IPS-18a (cell line): ENCODE measurements at regions not wholly inside any gene's neighbourhood (a gene's known extent, or its start where the extent isn't known, plus 50 kb on each side); places are given as distances from the start of the nearest gene placed in this dataset.
"Not testable (repeated sequence)": the region's sequence is repeated elsewhere in the genome, so short reads cannot be mapped to it uniquely, and the experiment has no call there.

ENCODE experiments used
- H3K27ac ChIP-seq: one replicate; pipeline ENCODE4 v1.5.1; 2013; ENCODE audit warnings: low read length
- H3K27me3 ChIP-seq: one replicate; pipeline ENCODE4 v1.6.1; 2013; ENCODE audit warnings: mild to moderate bottlenecking, low read length; ENCODE audit not compliant: control insufficient read depth, insufficient read depth
- H3K36me3 ChIP-seq: one replicate; pipeline ENCODE4 v1.6.1; 2013; ENCODE audit warnings: low read depth, low read length; ENCODE audit not compliant: control insufficient read depth
- H3K4me1 ChIP-seq: one replicate; pipeline ENCODE4 v1.6.1; 2013; ENCODE audit warnings: low read depth, low read length; ENCODE audit not compliant: control insufficient read depth
- H3K4me3 ChIP-seq: one replicate; pipeline ENCODE4 v1.5.1; 2013; ENCODE audit warnings: low read length
- H3K9ac ChIP-seq: one replicate; pipeline ENCODE4 v1.6.1; 2013; ENCODE audit warnings: mild to moderate bottlenecking, low read length, moderate library complexity
- H3K9me3 ChIP-seq: one replicate; pipeline ENCODE4 v1.6.1; 2013; ENCODE audit warnings: low read depth, low read length; ENCODE audit not compliant: control insufficient read depth

DNA sequence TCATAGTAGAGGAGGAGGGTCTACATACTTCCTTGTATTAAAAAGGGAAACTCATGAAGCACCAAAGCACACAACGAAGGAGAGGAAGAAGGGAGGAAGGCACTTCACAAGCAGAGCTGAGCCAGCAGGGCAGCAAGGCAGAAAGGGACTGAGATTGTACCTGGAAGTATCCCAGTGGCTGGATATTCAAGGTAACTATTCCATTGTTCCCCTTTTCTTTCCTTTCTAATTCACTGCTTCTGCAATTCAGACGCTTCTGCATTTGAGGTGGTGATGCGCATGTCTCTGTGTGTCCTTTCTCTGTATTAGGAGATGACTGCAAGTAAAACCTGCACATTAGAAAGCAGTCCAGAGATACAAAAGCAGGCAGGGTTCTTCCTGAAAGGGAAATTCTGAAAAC, 54.9 kb downstream of the UBQLN2 start:
- no peaks in the 10 kb centered on the region for H3K36me3 ChIP-seq

DNA sequence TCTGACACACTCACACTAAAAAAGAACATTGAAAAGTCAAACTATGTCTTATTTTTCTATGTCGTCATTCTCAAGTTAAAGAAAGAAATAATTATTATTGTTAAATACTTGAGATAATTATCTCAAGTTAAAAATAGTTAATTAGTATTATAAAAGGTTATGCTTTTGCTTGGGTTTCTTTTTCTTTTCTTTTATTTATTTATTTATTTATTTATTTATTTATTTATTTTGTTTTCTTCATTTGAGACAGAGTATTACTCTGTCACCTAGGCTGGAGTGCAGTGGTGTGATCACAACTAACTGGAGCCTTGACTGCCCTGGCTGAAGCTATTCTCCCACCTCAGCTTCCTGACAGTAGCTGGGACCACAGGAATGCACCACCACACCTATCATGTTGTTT, 59.9 kb downstream of the UBQLN2 start:
- H3K4me1 ChIP-seq = no peaks in the 10 kb centered on the region
- H3K9ac ChIP-seq = no peak overlapping the region
- no peak overlapping the region for H3K4me3 ChIP-seq

More for the DNA sequence above, 54.9 kb downstream of the UBQLN2 start:
- Histone ChIP-seq H3K27ac (no peak overlapping the region), H3K4me1 (no peaks in the 10 kb centered on the region), H3K9me3 (peaks cover 16% of the 10 kb centered on the region), H3K4me3 (peak overlapping the region; percentile 34), H3K9ac (no peak overlapping the region), H3K27me3 (no peaks in the 10 kb centered on the region)

DNA sequence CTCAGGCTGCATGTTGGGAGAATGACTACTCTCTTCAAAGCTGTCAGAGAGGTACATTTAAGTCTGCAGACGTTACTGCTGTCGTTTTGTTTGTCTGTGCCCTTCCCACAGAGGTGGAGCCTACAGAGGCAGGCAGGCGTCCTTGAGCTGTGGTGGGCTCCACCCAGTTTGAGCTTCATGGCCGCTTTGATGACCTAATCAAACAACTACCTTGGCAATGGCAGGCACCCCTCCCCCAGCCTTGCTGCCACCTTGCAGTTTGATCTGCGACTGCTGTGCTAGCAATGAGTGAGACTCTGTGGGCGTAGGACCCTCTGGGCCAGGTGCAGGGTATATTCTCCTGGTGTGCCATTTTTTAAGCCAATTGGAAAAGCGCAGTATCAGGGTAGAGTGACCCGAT, 71.6 kb downstream of the UBQLN2 start:
- H3K4me3 ChIP-seq, H3K36me3 ChIP-seq, H3K27ac ChIP-seq, H3K4me1 ChIP-seq, H3K9ac ChIP-seq, H3K27me3 ChIP-seq: not testable (repeated sequence)
- H3K9me3 ChIP-seq = peaks cover 24% of the 10 kb centered on the region

More for the DNA sequence above, 59.9 kb downstream of the UBQLN2 start:
- H3K36me3 ChIP-seq = no peaks in the 10 kb centered on the region
- H3K27ac ChIP-seq = no peak overlapping the region
- H3K9me3 ChIP-seq = peaks cover 29% of the 10 kb centered on the region
- no peaks in the 10 kb centered on the region for H3K27me3 ChIP-seq

DNA sequence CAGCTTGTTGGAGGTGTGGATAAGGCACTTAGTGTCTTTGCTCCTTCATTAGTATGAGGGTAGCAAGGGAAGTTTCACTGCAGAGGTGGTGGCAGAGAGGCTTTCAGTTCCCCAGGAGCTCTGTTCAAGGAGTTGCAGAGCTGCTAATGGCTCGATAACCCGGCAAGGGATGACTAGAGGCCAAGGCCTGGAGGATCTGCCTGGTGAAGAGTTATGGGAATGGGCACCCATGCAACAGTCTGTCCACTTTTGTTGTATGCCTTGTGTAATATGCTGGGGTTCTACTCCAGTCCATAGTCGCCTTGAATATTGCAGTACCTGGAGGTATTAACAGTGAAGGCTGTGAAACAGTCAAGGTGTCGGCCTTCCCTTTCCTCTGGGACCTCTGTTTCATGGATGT, 67.8 kb upstream of the NBDY start:
- Histone ChIP-seq H3K9ac (no peak overlapping the region), H3K4me3 (no peak overlapping the region), H3K36me3 (no peaks in the 10 kb centered on the region), H3K27me3 (no peaks in the 10 kb centered on the region), H3K9me3 (peaks cover 19% of the 10 kb centered on the region), H3K27ac (no peak overlapping the region), H3K4me1 (no peaks in the 10 kb centered on the region)
